ENCODE measurements at regions not wholly inside any gene's neighbourhood (a gene's known extent, or its start where the extent isn't known, plus 50 kb on each side); places are given as distances from the start of the nearest gene placed in this dataset.

DNA sequence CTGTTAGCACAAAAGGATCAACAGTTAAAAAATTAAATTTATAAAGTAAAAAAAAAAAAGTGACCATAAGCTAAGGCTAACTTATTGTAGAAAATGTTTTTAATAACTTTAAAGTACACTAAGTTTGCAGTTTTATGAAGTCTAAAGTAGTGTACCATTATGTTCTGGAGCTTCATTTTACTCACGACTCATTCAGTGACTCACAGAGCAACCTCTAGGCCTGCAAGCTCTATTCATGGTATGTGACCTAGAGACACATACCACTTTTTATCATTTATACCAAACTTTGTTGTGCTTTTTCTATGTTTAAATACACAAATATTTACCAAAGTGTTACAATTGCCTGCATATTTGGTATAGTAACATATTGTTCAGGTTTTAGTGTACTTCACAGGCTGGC lies 1552.3 kb downstream of the OTOL1 start:
- Histone ChIP-seq H3K79me2 (ENCODE audit: low read length) (no peaks in the 10 kb centered on the region), H3K4me1 (ENCODE audit: low read length) (no peaks in the 10 kb centered on the region; the same call in 1 of the 2 replicates), H3K9me3 (ENCODE audit: insufficient read depth, low read length) (no peaks in the 10 kb centered on the region), H3K27me3 (ENCODE audit: low read depth, low read length) (no peaks in the 10 kb centered on the region), H3K4me3 (ENCODE audit: low read length) (no peak overlapping the region), H3K27ac (ENCODE audit: low read length) (no peak overlapping the region), H4K20me1 (ENCODE audit: insufficient read depth, low read length) (no peaks in the 10 kb centered on the region), H3K4me2 (ENCODE audit: low read length) (no peak overlapping the region), H2AFZ (ENCODE audit: low read depth, low read length) (no peak overlapping the region), H3K9ac (ENCODE audit: low read length) (no peak overlapping the region), H3K36me3 (replicated peaks; ENCODE audit: low read depth, low read length) (no peaks in the 10 kb centered on the region)
- TF ChIP-seq, protein P1, sequence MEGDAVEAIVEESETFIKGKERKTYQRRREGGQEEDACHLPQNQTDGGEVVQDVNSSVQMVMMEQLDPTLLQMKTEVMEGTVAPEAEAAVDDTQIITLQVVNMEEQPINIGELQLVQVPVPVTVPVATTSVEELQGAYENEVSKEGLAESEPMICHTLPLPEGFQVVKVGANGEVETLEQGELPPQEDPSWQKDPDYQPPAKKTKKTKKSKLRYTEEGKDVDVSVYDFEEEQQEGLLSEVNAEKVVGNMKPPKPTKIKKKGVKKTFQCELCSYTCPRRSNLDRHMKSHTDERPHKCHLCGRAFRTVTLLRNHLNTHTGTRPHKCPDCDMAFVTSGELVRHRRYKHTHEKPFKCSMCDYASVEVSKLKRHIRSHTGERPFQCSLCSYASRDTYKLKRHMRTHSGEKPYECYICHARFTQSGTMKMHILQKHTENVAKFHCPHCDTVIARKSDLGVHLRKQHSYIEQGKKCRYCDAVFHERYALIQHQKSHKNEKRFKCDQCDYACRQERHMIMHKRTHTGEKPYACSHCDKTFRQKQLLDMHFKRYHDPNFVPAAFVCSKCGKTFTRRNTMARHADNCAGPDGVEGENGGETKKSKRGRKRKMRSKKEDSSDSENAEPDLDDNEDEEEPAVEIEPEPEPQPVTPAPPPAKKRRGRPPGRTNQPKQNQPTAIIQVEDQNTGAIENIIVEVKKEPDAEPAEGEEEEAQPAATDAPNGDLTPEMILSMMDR (IDR thresholded peaks at IDR 0.05; ENCODE audit: low read depth, low read length) = no peak
- TF ChIP-seq EZH2phosphoT487 (IDR thresholded peaks at IDR 0.05; ENCODE audit: low read depth) = no peak

DNA sequence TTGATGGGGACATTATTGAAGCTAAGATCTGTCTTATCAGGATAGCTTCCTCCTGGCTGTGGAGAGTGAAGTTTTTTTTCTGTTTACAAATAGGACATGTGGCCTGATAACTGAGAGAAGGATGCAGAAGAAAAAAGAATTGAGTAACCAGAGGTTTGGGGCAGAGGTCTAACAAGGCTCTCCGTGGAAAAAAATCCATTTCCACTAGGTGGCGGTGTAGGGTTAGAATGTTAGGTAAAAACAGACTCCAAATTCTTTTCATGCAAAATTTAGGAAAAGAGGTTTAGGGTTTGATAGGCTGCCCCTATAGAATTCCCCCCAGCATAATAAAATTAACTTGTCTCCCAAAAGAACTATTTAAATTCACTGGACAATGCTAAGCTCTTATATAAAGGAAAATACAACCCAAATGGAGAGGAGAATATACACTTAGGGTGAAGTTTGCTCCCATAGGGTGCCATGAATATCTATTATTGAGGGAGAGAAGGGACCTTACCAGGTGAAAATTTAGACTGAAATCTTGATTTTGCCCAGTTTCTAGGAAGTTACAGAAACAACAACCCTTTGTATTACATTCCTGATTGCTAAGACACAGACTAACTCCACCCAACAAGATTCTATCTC lies 1560.4 kb downstream of the OTOL1 start:
- no peaks in the 10 kb centered on the region for H3K36me3 ChIP-seq (replicated peaks; ENCODE audit: low read depth, low read length)
- H3K4me3 ChIP-seq (ENCODE audit: low read length) = no peak overlapping the region
- H3K27ac ChIP-seq (ENCODE audit: low read length) = no peak overlapping the region
- TF ChIP-seq, protein P1 (IDR thresholded peaks at IDR 0.05; ENCODE audit: low read depth, low read length) = peak; percentile 78
- no peak for TF ChIP-seq EZH2phosphoT487 (IDR thresholded peaks at IDR 0.05; ENCODE audit: low read depth)
- no peaks in the 10 kb centered on the region for H3K9me3 ChIP-seq (ENCODE audit: insufficient read depth, low read length)
- no peak overlapping the region for H3K4me2 ChIP-seq (ENCODE audit: low read length)
- no peaks in the 10 kb centered on the region for H3K79me2 ChIP-seq (ENCODE audit: low read length)
- H4K20me1 ChIP-seq (ENCODE audit: insufficient read depth, low read length) = no peaks in the 10 kb centered on the region
- no peaks in the 10 kb centered on the region for H3K4me1 ChIP-seq (ENCODE audit: low read length)
- no peak overlapping the region for H3K9ac ChIP-seq (ENCODE audit: low read length)
- no peaks in the 10 kb centered on the region for H3K27me3 ChIP-seq (ENCODE audit: low read depth, low read length)
- no peak overlapping the region for H2AFZ ChIP-seq (ENCODE audit: low read depth, low read length)

DNA sequence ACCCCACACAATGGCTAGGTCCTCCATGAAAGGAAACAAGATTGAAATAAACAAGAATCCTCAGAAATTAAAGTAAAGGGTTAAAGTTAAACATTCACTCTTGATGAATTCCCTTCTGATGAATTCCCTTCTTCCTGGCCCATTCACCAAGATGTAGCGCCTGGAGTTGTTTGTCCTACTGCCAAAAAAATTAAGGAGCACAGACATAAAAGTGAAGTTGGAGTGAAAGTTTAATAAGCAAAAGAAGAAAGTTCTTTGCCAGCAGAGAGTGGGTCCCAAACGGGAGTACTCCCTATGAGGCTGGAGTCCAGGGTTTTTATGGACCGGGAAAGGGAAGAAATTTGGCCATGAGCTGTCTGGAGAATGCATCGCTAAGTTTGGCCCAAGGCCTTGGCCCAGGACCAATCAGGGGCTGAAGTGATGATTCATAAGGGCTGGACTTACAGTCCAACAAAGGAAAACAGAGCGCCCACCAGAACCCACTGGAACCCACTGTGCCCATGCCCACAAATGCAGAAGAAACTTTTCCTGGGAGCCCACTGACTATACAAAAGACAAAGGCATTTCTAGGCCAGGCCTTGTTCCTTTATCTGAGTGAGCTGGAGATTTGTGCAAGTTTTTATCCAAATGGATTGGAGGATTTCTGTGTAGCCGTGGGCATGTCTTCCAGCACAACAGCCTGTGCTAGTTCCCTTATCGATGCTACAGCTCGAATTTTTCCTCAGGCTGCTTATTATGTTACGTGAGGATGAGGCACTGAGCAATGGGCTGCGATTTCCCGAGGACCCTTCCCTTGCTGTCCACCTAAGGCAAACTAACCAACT lies 1561.6 kb downstream of the OTOL1 start:
- no peaks in the 10 kb centered on the region for H3K9me3 ChIP-seq (ENCODE audit: insufficient read depth, low read length)
- no peak overlapping the region for H3K4me3 ChIP-seq (ENCODE audit: low read length)
- H3K9ac ChIP-seq (ENCODE audit: low read length) = no peak overlapping the region
- no peaks in the 10 kb centered on the region for H4K20me1 ChIP-seq (ENCODE audit: insufficient read depth, low read length)
- no peaks in the 10 kb centered on the region for H3K79me2 ChIP-seq (ENCODE audit: low read length)
- no peak overlapping the region for H3K4me2 ChIP-seq (ENCODE audit: low read length)
- no peak overlapping the region; the same call in 1 of the 2 replicates for H2AFZ ChIP-seq (ENCODE audit: low read depth, low read length)
- H3K36me3 ChIP-seq (replicated peaks; ENCODE audit: low read depth, low read length) = no peaks in the 10 kb centered on the region
- no peak overlapping the region for H3K27ac ChIP-seq (ENCODE audit: low read length)
- TF ChIP-seq, protein P1 (IDR thresholded peaks at IDR 0.05; ENCODE audit: low read depth, low read length) = no peak
- TF ChIP-seq EZH2phosphoT487 (IDR thresholded peaks at IDR 0.05; ENCODE audit: low read depth) = no peak
- H3K4me1 ChIP-seq (ENCODE audit: low read length) = no peaks in the 10 kb centered on the region
- no peaks in the 10 kb centered on the region for H3K27me3 ChIP-seq (ENCODE audit: low read depth, low read length)

DNA sequence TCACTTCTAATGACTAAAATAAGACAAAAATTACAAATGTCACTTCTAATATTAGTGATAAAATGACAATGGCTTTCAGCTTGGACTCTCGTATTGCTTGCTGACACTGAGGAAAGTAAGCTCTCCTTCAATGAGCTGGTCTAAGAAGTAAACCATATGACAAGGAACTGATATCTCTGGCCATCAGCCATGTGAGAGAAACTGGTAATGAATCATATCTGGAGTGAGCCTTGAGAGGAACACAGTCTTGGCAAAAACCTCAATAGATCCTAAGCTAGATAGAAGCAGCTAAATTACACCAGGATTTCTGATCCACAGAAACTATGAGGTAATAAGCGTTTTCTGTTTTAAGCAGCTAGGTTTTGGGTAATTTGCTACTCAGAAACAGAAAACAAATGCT lies 1575.1 kb downstream of the OTOL1 start:
- TF ChIP-seq, protein P1 (IDR thresholded peaks at IDR 0.05; ENCODE audit: low read depth, low read length) = no peak
- no peak for TF ChIP-seq EZH2phosphoT487 (IDR thresholded peaks at IDR 0.05; ENCODE audit: low read depth)
- H4K20me1 ChIP-seq (ENCODE audit: insufficient read depth, low read length) = no peaks in the 10 kb centered on the region
- H3K27me3 ChIP-seq (ENCODE audit: low read depth, low read length) = no peaks in the 10 kb centered on the region
- no peak overlapping the region for H3K9ac ChIP-seq (ENCODE audit: low read length)
- H3K36me3 ChIP-seq (replicated peaks; ENCODE audit: low read depth, low read length) = no peaks in the 10 kb centered on the region
- H2AFZ ChIP-seq (ENCODE audit: low read depth, low read length) = peak overlapping the region; percentile 14; the same call in 1 of the 2 replicates
- H3K9me3 ChIP-seq (ENCODE audit: insufficient read depth, low read length) = no peaks in the 10 kb centered on the region; the same call in 1 of the 2 replicates
- H3K4me1 ChIP-seq (ENCODE audit: low read length) = peaks cover 10% of the 10 kb centered on the region
- no peaks in the 10 kb centered on the region for H3K79me2 ChIP-seq (ENCODE audit: low read length)
- peak overlapping the region; percentile 34 for H3K4me2 ChIP-seq (ENCODE audit: low read length)
- no peak overlapping the region for H3K4me3 ChIP-seq (ENCODE audit: low read length)
- peak overlapping the region; percentile 30; the same call in 1 of the 2 replicates for H3K27ac ChIP-seq (ENCODE audit: low read length)

All from OCI-LY3 (cell line).